GM23338 (cell line): ENCODE measurements at regions not wholly inside any gene's neighbourhood (a gene's known extent, or its start where the extent isn't known, plus 50 kb on each side); places are given as distances from the start of the nearest gene placed in this dataset.
"Not testable (repeated sequence)": the region's sequence is repeated elsewhere in the genome, so short reads cannot be mapped to it uniquely, and the experiment has no call there.

ENCODE experiments used
- CREB1 ChIP-seq: fragments of 250-450 bp; sonication (Bioruptor Pico); IDR thresholded peaks from 2 replicates; pipeline ENCODE4 v1.5.0; 2020; ENCODE audit warnings: low read depth, mild to moderate bottlenecking, moderate library complexity
- EZH2 ChIP-seq: fragments of 200-600 bp; sonication (generic); IDR thresholded peaks from one replicate; pipeline ENCODE4 v1.8.0; 2017; ENCODE audit warnings: antibody characterized with exemption, mild to moderate bottlenecking, low read depth; ENCODE audit not compliant: unreplicated experiment
- EZH2phosphoT487 ChIP-seq: fragments of 200-600 bp; sonication (generic); IDR thresholded peaks from one replicate; pipeline ENCODE4 v1.8.1; 2018; ENCODE audit warnings: antibody characterized with exemption; ENCODE audit not compliant: unreplicated experiment
- NANOG ChIP-seq: IDR thresholded peaks from 2 replicates; pipeline ENCODE4 v1.6.1; 2016; ENCODE audit warnings: antibody characterized with exemption, borderline replicate concordance
- POLR2AphosphoS5 ChIP-seq: IDR thresholded peaks from 2 replicates; pipeline ENCODE4 v1.6.1; 2016; ENCODE audit warnings: antibody characterized with exemption, low read depth
- TF ChIP-seq, protein P1 (sequence below), 2 experiments: fragments of 200-600 bp in 1 of 2; sonication (generic) in 1 of 2; conservative IDR thresholded peaks; 2 replicates each; pipeline versions ENCODE4 v1.5.1 to v1.6.1; 2016 to 2017; ENCODE audit warnings: antibody characterized with exemption in 2 of 2, low read depth in 2 of 2, mild to moderate bottlenecking in 2 of 2, moderate library complexity in 1 of 2
- TF ChIP-seq, protein P2 (sequence below): IDR thresholded peaks from 2 replicates; pipeline ENCODE4 v1.6.1; 2016; ENCODE audit warnings: antibody characterized with exemption
- TF ChIP-seq, protein P3 (sequence below): IDR thresholded peaks from one replicate; pipeline ENCODE4 v1.6.1; 2018; ENCODE audit warnings: antibody characterized with exemption; ENCODE audit not compliant: unreplicated experiment

DNA sequence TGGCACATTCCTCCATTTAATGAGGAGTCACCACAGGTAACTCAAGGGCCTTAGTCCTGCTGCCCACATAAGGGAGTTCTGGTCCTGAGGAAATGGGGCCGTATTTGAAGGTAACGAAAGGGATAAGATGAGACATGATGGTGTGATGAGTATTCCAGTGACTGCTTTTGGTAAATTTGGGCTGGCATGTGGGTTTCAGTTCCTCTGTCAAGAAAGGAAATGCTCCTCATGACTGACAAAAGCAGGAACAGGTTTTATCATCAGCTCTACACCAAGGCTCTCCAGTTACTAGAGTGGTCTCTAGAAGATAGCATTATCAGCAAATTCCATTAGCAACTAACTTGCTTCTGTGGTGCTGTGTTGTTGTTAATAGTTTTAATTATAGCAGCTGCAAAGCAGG lies 161.8 kb upstream of the PTPN20 start:
- TF ChIP-seq, protein P1, sequence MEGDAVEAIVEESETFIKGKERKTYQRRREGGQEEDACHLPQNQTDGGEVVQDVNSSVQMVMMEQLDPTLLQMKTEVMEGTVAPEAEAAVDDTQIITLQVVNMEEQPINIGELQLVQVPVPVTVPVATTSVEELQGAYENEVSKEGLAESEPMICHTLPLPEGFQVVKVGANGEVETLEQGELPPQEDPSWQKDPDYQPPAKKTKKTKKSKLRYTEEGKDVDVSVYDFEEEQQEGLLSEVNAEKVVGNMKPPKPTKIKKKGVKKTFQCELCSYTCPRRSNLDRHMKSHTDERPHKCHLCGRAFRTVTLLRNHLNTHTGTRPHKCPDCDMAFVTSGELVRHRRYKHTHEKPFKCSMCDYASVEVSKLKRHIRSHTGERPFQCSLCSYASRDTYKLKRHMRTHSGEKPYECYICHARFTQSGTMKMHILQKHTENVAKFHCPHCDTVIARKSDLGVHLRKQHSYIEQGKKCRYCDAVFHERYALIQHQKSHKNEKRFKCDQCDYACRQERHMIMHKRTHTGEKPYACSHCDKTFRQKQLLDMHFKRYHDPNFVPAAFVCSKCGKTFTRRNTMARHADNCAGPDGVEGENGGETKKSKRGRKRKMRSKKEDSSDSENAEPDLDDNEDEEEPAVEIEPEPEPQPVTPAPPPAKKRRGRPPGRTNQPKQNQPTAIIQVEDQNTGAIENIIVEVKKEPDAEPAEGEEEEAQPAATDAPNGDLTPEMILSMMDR (conservative IDR thresholded peaks at IDR 0.05; ENCODE audit: low read depth in 2 of 2): not testable (repeated sequence)
- not testable (repeated sequence) for TF ChIP-seq EZH2phosphoT487, EZH2, POLR2AphosphoS5, CREB1, NANOG
- TF ChIP-seq, protein P2, sequence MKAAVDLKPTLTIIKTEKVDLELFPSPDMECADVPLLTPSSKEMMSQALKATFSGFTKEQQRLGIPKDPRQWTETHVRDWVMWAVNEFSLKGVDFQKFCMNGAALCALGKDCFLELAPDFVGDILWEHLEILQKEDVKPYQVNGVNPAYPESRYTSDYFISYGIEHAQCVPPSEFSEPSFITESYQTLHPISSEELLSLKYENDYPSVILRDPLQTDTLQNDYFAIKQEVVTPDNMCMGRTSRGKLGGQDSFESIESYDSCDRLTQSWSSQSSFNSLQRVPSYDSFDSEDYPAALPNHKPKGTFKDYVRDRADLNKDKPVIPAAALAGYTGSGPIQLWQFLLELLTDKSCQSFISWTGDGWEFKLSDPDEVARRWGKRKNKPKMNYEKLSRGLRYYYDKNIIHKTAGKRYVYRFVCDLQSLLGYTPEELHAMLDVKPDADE: not testable (repeated sequence)
- TF ChIP-seq, protein P3, sequence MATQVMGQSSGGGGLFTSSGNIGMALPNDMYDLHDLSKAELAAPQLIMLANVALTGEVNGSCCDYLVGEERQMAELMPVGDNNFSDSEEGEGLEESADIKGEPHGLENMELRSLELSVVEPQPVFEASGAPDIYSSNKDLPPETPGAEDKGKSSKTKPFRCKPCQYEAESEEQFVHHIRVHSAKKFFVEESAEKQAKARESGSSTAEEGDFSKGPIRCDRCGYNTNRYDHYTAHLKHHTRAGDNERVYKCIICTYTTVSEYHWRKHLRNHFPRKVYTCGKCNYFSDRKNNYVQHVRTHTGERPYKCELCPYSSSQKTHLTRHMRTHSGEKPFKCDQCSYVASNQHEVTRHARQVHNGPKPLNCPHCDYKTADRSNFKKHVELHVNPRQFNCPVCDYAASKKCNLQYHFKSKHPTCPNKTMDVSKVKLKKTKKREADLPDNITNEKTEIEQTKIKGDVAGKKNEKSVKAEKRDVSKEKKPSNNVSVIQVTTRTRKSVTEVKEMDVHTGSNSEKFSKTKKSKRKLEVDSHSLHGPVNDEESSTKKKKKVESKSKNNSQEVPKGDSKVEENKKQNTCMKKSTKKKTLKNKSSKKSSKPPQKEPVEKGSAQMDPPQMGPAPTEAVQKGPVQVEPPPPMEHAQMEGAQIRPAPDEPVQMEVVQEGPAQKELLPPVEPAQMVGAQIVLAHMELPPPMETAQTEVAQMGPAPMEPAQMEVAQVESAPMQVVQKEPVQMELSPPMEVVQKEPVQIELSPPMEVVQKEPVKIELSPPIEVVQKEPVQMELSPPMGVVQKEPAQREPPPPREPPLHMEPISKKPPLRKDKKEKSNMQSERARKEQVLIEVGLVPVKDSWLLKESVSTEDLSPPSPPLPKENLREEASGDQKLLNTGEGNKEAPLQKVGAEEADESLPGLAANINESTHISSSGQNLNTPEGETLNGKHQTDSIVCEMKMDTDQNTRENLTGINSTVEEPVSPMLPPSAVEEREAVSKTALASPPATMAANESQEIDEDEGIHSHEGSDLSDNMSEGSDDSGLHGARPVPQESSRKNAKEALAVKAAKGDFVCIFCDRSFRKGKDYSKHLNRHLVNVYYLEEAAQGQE: not testable (repeated sequence)
